ENCODE measurements at regions not wholly inside any gene's neighbourhood (a gene's known extent, or its start where the extent isn't known, plus 50 kb on each side); places are given as distances from the start of the nearest gene placed in this dataset.
"Not testable (repeated sequence)": the region's sequence is repeated elsewhere in the genome, so short reads cannot be mapped to it uniquely, and the experiment has no call there.

GRCh38 chr10:118966076-118966849 lies 63.3 kb upstream of the NANOS1 start:
- no peak for DNase-seq (ENCODE audit: low spot score)

- DNase-seq (ENCODE audit: low spot score), result no peak
These were observed 62.7 kb upstream of the NANOS1 start for GRCh38 chr10:118966850-118967125.

- DNase-seq (ENCODE audit: low spot score), result no peak
These were observed 62.4 kb upstream of the NANOS1 start for GRCh38 chr10:118967160-118967559.

- DNase-seq (ENCODE audit: low spot score), result no peak
These were observed 61.5 kb upstream of the NANOS1 start for GRCh38 chr10:118968060-118968459.

- DNase-seq (ENCODE audit: low spot score), result no peak
These were observed 61.0 kb upstream of the NANOS1 start for GRCh38 chr10:118968482-118968881.

GRCh38 chr10:118969014-118969413 lies 60.5 kb upstream of the NANOS1 start:
- no peak for DNase-seq (ENCODE audit: low spot score)

- DNase-seq (ENCODE audit: low spot score), result no peak
These were observed 58.7 kb upstream of the NANOS1 start for GRCh38 chr10:118970770-118971169.

- no peak for DNase-seq (ENCODE audit: low spot score)
These were observed 58.3 kb upstream of the NANOS1 start for GRCh38 chr10:118971187-118971586.

- no peak for DNase-seq (ENCODE audit: low spot score)
These were observed 57.6 kb upstream of the NANOS1 start for GRCh38 chr10:118971876-118972275.

- DNase-seq (ENCODE audit: low spot score), result no peak
These were observed 55.8 kb upstream of the NANOS1 start for GRCh38 chr10:118973744-118974143.

GRCh38 chr10:118974951-118975350 lies 54.6 kb upstream of the NANOS1 start:
- DNase-seq (ENCODE audit: low spot score), result no peak

- DNase-seq (ENCODE audit: low spot score), result not testable (repeated sequence)
These were observed 53.3 kb upstream of the NANOS1 start for GRCh38 chr10:118976219-118976618.

GRCh38 chr10:118977022-118977599 lies 52.4 kb upstream of the NANOS1 start:
- DNase-seq (ENCODE audit: low spot score), result no peak

GRCh38 chr10:118977835-118978234 lies 51.7 kb upstream of the NANOS1 start:
- no peak for DNase-seq (ENCODE audit: low spot score)

- no peak for DNase-seq (ENCODE audit: low spot score)
These were observed 51.1 kb upstream of the NANOS1 start for GRCh38 chr10:118978316-118978997.

- no peak for DNase-seq (ENCODE audit: low spot score)
These were observed 50.5 kb upstream of the NANOS1 start for GRCh38 chr10:118978998-118979350.

GRCh38 chr10:118979661-118980060 lies 49.9 kb upstream of the NANOS1 start:
- DNase-seq (ENCODE audit: low spot score), result no peak

All from hematopoietic multipotent progenitor cell treated with erythropoietin and hydrocortisone succinate and interleukin-3 and kit ligand, for 15 days (in vitro differentiated cells).